ENCODE measurements at regions not wholly inside any gene's neighbourhood (a gene's known extent, or its start where the extent isn't known, plus 50 kb on each side); places are given as distances from the start of the nearest gene placed in this dataset.

DNA sequence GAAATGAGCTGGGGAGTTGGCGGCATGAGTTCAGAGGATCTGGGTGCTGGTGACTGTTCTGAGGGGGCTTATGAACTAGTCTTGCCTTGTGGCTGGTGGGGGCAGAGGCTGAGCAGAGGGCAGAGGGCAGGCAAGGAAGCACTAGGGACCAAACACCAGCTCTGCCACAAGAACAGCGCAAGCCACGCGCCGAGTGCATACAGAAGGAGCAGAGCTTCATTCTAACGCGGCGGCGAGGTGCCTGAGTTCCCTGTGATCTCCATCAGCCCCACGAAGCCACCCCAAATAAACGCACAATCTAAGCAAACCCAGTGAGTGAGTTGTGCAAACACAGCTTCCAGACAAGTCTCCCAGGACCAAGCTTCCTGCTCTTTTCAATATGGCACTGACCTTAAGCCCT is 110.6 kb upstream of the ALDH1B1 start:
- TF ChIP-seq CEBPB (IDR thresholded peaks at IDR 0.05) (no peak), POLR2A (IDR thresholded peaks at IDR 0.05; ENCODE audit: low read length) (no peak), NPAS2 (CRISPR knock-in tag; IDR thresholded peaks at IDR 0.05; ENCODE audit: borderline replicate concordance) (no peak), MYC (IDR thresholded peaks at IDR 0.05; ENCODE audit: borderline replicate concordance, low read length) (no peak), JUN (IDR thresholded peaks at IDR 0.05) (no peak), JUNB (IDR thresholded peaks at IDR 0.05) (no peak), EP300 (IDR thresholded peaks at IDR 0.05) (no peak), BHLHE40 (IDR thresholded peaks at IDR 0.05; ENCODE audit: low read depth, low read length) (no peak), CBX8 (IDR thresholded peaks at IDR 0.05) (no peak), RNF2 (IDR thresholded peaks at IDR 0.05; ENCODE audit: borderline replicate concordance, low read depth) (no peak), ZNF302 (CRISPR knock-in tag; IDR thresholded peaks at IDR 0.05) (no peak)
- TF ChIP-seq, protein P1, sequence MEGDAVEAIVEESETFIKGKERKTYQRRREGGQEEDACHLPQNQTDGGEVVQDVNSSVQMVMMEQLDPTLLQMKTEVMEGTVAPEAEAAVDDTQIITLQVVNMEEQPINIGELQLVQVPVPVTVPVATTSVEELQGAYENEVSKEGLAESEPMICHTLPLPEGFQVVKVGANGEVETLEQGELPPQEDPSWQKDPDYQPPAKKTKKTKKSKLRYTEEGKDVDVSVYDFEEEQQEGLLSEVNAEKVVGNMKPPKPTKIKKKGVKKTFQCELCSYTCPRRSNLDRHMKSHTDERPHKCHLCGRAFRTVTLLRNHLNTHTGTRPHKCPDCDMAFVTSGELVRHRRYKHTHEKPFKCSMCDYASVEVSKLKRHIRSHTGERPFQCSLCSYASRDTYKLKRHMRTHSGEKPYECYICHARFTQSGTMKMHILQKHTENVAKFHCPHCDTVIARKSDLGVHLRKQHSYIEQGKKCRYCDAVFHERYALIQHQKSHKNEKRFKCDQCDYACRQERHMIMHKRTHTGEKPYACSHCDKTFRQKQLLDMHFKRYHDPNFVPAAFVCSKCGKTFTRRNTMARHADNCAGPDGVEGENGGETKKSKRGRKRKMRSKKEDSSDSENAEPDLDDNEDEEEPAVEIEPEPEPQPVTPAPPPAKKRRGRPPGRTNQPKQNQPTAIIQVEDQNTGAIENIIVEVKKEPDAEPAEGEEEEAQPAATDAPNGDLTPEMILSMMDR (IDR thresholded peaks at IDR 0.05), result no peak

All from A549 (cell line).